Adrenal gland (tissue), 5 donors: ENCODE measurements at regions not wholly inside any gene's neighbourhood (a gene's known extent, or its start where the extent isn't known, plus 50 kb on each side); places are given as distances from the start of the nearest gene placed in this dataset.

Experiments used
- CTCF ChIP-seq, 6 experiments: fragments of 450-650 bp in 4 of 6; fragments of 200-600 bp in 2 of 6; sonication (generic) in 1 of 6; IDR thresholded peaks; 1 replicate in 5 of 6; 2 replicates in 1 of 6; pipeline versions ENCODE4 v1.5.1 to v1.8.0; 2016 to 2021; ENCODE audit warnings: antibody characterized with exemption in 6 of 6, mild to moderate bottlenecking in 2 of 6, moderate library complexity in 1 of 6
- POLR2A ChIP-seq, 2 donors: fragments of 450-650 bp; IDR thresholded peaks; one replicate each; pipeline ENCODE4 v1.6.1; 2017; ENCODE audit warnings: antibody characterized with exemption in 2 of 2, mild to moderate bottlenecking in 2 of 2, moderate library complexity in 1 of 2
- donor health status: DM: no; HTN: no; CAD: no.

GRCh38 chr6:138597336-138597735 lies 98.0 kb upstream of the NHSL1 start:
- TF ChIP-seq CTCF (IDR thresholded peaks at IDR 0.05) (no peak), POLR2A (IDR thresholded peaks at IDR 0.05) (no peak)
